Astrocyte (in vitro differentiated cells and primary cell): ENCODE measurements at regions not wholly inside any gene's neighbourhood (a gene's known extent, or its start where the extent isn't known, plus 50 kb on each side); places are given as distances from the start of the nearest gene placed in this dataset.

Experiments
- DNase-seq: peaks from one replicate; pipeline ENCODE4 v3.0.0-alpha.2; 2010; ENCODE audit warnings: low read depth
- FAIRE-seq: peaks from 2 replicates; lab custom pipeline; 2011; peaks lifted over from hg19 to GRCh38; lab: Jason Lieb, UNC
- H2AFZ ChIP-seq: 2 replicates; pipeline ENCODE4 v1.6.0; 2012; ENCODE audit warnings: low read depth, low read length, inconsistent platforms
- H3K27ac ChIP-seq: 2 replicates; pipeline ENCODE4 v1.5.1; 2011; ENCODE audit warnings: low read depth, low read length, inconsistent platforms
- H3K27me3 ChIP-seq: 2 replicates; pipeline ENCODE4 v1.6.0; 2011; ENCODE audit warnings: low read length, inconsistent platforms; ENCODE audit not compliant: insufficient read depth
- H3K36me3 ChIP-seq: 2 replicates; pipeline ENCODE4 v1.5.1; 2011; ENCODE audit warnings: low read length, inconsistent platforms; ENCODE audit not compliant: insufficient read depth
- H3K4me1 ChIP-seq: 2 replicates; pipeline ENCODE4 v1.5.1; 2011; ENCODE audit warnings: low read length, inconsistent platforms; ENCODE audit not compliant: insufficient read depth
- H3K4me2 ChIP-seq: 2 replicates; pipeline ENCODE4 v1.6.0; 2012; ENCODE audit warnings: low read length, inconsistent platforms
- H3K4me3 ChIP-seq: 2 replicates; pipeline ENCODE4 v1.5.1; 2011; ENCODE audit warnings: low read depth, mild to moderate bottlenecking, low read length, inconsistent platforms; ENCODE audit not compliant: insufficient read depth
- H3K79me2 ChIP-seq: 2 replicates; pipeline ENCODE4 v1.6.0; 2012; ENCODE audit warnings: mild to moderate bottlenecking, low read length, inconsistent platforms; ENCODE audit not compliant: insufficient read depth
- H3K9ac ChIP-seq: 2 replicates; pipeline ENCODE4 v1.6.0; 2012; ENCODE audit warnings: mild to moderate bottlenecking, low read length, inconsistent platforms
- H3K9me3 ChIP-seq: 2 replicates; pipeline ENCODE4 v1.5.1; 2012; ENCODE audit warnings: low read depth, mild to moderate bottlenecking, low read length, inconsistent platforms; ENCODE audit not compliant: insufficient read depth
- H4K20me1 ChIP-seq: 2 replicates; pipeline ENCODE4 v1.6.0; 2012; ENCODE audit warnings: low read length, inconsistent platforms; ENCODE audit not compliant: insufficient read depth
- H3K27ac Mint-ChIP-seq: one replicate; pipeline ENCODE4 v1.8.0; 2021; ENCODE audit warnings: mild to moderate bottlenecking, mixed read lengths; ENCODE audit not compliant: unreplicated experiment
- H3K27me3 Mint-ChIP-seq: one replicate; pipeline ENCODE4 v1.8.0; 2021; ENCODE audit warnings: low read depth, mixed read lengths; ENCODE audit not compliant: unreplicated experiment
- H3K36me3 Mint-ChIP-seq: one replicate; pipeline ENCODE4 v1.8.0; 2021; ENCODE audit warnings: low read depth, mixed read lengths; ENCODE audit not compliant: unreplicated experiment
- H3K4me1 Mint-ChIP-seq: one replicate; pipeline ENCODE4 v1.8.0; 2021; ENCODE audit warnings: low read depth, mixed read lengths; ENCODE audit not compliant: unreplicated experiment
- H3K4me3 Mint-ChIP-seq: one replicate; pipeline ENCODE4 v1.8.0; 2021; ENCODE audit warnings: mild to moderate bottlenecking, moderate library complexity, mixed read lengths; ENCODE audit not compliant: unreplicated experiment
- H3K9me3 Mint-ChIP-seq: one replicate; pipeline ENCODE4 v1.8.0; 2021; ENCODE audit warnings: mild to moderate bottlenecking, mixed read lengths; ENCODE audit not compliant: unreplicated experiment
- EZH2 ChIP-seq: IDR thresholded peaks from 2 replicates; pipeline ENCODE4 v1.6.1; 2012; ENCODE audit warnings: mild to moderate bottlenecking, low read length, inconsistent platforms; ENCODE audit not compliant: insufficient read depth
- TF ChIP-seq, protein P1 (sequence below): IDR thresholded peaks from 2 replicates; pipeline ENCODE4 v1.5.1; 2011; ENCODE audit warnings: low read depth, mild to moderate bottlenecking, inconsistent platforms, low read length, moderate library complexity; ENCODE audit not compliant: insufficient read depth

DNA sequence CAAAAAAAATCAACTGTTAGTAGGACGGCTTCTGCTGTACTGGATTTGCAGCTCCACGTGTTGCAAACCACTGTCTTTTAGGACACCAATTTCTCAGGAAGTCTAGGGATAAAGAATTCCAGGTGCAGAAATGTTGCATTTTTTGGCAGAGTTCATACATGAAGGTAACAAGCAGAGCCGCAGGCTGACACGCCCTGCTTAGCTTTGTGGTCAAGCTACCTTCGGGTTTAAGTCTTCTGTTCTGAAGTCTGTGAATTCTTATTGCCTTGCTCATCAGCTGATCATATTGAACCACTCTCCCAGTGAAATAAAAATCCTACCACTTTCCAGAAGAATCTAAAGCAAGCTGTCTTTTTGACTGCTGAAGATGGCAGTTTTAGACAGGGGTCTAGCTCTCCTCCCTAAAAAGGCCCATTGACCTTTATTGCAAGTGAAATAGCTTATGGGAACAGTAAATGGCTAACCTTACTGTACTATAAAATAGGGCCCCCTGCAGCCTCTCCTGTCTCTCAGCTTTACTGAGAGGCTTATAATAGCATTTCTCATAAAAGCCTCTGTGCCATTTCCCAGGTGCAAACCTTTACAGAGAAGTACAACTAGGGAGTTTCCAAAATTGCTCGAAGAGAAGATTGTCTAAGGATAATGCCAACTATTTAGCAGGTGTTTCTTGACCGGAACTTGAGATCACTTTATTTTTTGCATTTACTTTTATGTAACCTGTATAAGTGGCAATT, 262.2 kb upstream of the IL12A start:
- Mint-ChIP-seq H3K9me3 (no peaks in the 10 kb centered on the region), H3K27ac (no peak overlapping the region), H3K4me3 (no peak overlapping the region), H3K36me3 (no peaks in the 10 kb centered on the region), H3K27me3 (no peaks in the 10 kb centered on the region), H3K4me1 (peaks cover 22% of the 10 kb centered on the region)
- Histone ChIP-seq H2AFZ (no peak overlapping the region), H3K4me2 (peak overlapping the region; percentile 57), H3K27ac (no peak overlapping the region), H3K4me1 (peaks cover 9% of the 10 kb centered on the region), H3K36me3 (no peaks in the 10 kb centered on the region), H3K9ac (no peak overlapping the region), H3K9me3 (no peaks in the 10 kb centered on the region), H4K20me1 (no peaks in the 10 kb centered on the region), H3K4me3 (no peak overlapping the region), H3K79me2 (no peaks in the 10 kb centered on the region), H3K27me3 (no peaks in the 10 kb centered on the region)
- peak; percentile 17 for FAIRE-seq
- TF ChIP-seq EZH2 = no peak
- TF ChIP-seq, protein P1, sequence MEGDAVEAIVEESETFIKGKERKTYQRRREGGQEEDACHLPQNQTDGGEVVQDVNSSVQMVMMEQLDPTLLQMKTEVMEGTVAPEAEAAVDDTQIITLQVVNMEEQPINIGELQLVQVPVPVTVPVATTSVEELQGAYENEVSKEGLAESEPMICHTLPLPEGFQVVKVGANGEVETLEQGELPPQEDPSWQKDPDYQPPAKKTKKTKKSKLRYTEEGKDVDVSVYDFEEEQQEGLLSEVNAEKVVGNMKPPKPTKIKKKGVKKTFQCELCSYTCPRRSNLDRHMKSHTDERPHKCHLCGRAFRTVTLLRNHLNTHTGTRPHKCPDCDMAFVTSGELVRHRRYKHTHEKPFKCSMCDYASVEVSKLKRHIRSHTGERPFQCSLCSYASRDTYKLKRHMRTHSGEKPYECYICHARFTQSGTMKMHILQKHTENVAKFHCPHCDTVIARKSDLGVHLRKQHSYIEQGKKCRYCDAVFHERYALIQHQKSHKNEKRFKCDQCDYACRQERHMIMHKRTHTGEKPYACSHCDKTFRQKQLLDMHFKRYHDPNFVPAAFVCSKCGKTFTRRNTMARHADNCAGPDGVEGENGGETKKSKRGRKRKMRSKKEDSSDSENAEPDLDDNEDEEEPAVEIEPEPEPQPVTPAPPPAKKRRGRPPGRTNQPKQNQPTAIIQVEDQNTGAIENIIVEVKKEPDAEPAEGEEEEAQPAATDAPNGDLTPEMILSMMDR = no peak
- DNase-seq = peak; percentile 74

DNA sequence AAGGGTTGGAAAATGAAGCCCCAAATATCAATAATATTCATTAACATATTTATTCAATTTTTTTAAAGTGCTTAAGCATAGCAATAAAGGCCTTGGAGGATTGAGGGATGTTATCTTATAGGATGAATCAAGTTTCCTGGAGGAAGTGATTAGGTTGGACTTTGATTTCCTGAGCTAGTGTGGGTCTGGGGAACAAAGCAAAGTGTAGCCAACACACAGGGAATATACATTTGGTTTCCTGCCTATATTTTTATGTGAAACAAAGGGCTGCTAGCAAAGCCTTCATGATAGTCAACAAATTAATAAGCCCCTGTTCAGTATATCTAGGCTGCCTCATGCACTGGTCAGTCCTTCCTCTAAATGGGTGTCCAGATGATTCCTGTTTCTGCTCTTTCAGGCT, 261.1 kb upstream of the IL12A start:
- H3K27ac Mint-ChIP-seq = no peak overlapping the region
- H3K4me3 Mint-ChIP-seq = no peak overlapping the region
- DNase-seq (no peak), FAIRE-seq (peak; percentile 52)
- Histone ChIP-seq H2AFZ (no peak overlapping the region), H3K4me2 (no peak overlapping the region), H3K36me3 (no peaks in the 10 kb centered on the region), H4K20me1 (no peaks in the 10 kb centered on the region), H3K9me3 (no peaks in the 10 kb centered on the region), H3K27ac (no peak overlapping the region), H3K4me3 (no peak overlapping the region), H3K79me2 (no peaks in the 10 kb centered on the region), H3K9ac (no peak overlapping the region), H3K4me1 (peaks cover 18% of the 10 kb centered on the region), H3K27me3 (no peaks in the 10 kb centered on the region)
- no peaks in the 10 kb centered on the region for H3K27me3 Mint-ChIP-seq
- TF ChIP-seq, protein P1 = no peak
- H3K36me3 Mint-ChIP-seq = no peaks in the 10 kb centered on the region
- H3K4me1 Mint-ChIP-seq = peaks cover 21% of the 10 kb centered on the region
- no peaks in the 10 kb centered on the region for H3K9me3 Mint-ChIP-seq

DNA sequence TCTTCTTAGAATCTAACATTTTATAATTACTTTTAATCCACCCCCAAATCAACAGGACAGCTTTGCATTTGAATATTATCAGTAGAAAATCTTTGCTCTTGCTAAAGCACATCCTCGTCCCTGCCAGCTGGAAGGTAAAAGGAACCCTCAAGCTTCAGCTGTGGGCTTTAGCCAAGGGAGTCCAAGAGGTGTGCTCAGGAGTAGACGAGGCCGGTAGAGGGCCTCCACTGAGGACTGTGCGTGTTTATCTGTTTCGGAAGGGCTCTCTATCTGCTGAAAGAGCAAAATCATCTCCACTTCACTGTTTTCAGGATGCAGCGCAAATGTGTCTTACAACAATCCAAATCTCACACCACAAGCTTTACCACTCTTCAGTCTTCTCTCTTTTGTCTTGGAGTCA, 257.4 kb upstream of the IL12A start:
- Mint-ChIP-seq H3K4me1 (peaks cover 29% of the 10 kb centered on the region), H3K36me3 (no peaks in the 10 kb centered on the region), H3K9me3 (no peaks in the 10 kb centered on the region), H3K27ac (peak overlapping the region; percentile 80), H3K27me3 (no peaks in the 10 kb centered on the region), H3K4me3 (peak overlapping the region; percentile 2)
- Histone ChIP-seq H3K4me2 (no peak overlapping the region), H3K9me3 (no peaks in the 10 kb centered on the region), H3K4me3 (no peak overlapping the region), H3K9ac (no peak overlapping the region), H3K27ac (no peak overlapping the region), H2AFZ (no peak overlapping the region), H4K20me1 (no peaks in the 10 kb centered on the region), H3K4me1 (peaks cover 29% of the 10 kb centered on the region), H3K36me3 (no peaks in the 10 kb centered on the region), H3K79me2 (no peaks in the 10 kb centered on the region), H3K27me3 (no peaks in the 10 kb centered on the region)
- TF ChIP-seq EZH2 = no peak
- TF ChIP-seq, protein P1 = no peak
- DNase-seq (no peak), FAIRE-seq (no peak)
